Thyroid gland (tissue), 4 donors: ENCODE measurements at regions not wholly inside any gene's neighbourhood (a gene's known extent, or its start where the extent isn't known, plus 50 kb on each side); places are given as distances from the start of the nearest gene placed in this dataset.

Experiments used
- DNase-seq, 2 donors: peaks; one replicate each; pipeline ENCODE4 v3.0.0-alpha.2; 2019
- H3K27ac ChIP-seq, 3 donors: fragments of 200-600 bp; sonication (generic); 1 replicate in 2 of 3; 2 replicates in 1 of 3; pipeline ENCODE4 v1.5.1; 2016 to 2019; ENCODE audit warnings: mild to moderate bottlenecking in 1 of 3, moderate library complexity in 1 of 3
- H3K27me3 ChIP-seq: fragments of 200-600 bp; sonication (generic); one replicate; pipeline ENCODE4 v1.5.1; 2019
- H3K36me3 ChIP-seq, 2 donors: fragments of 200-600 bp; sonication (generic); one replicate each; pipeline ENCODE4 v1.5.1; 2016 to 2019
- H3K4me1 ChIP-seq, 2 donors: fragments of 200-600 bp; sonication (generic); one replicate each; pipeline ENCODE4 v1.5.1; 2017 to 2019
- H3K4me3 ChIP-seq, 3 donors: fragments of 200-600 bp; sonication (generic); replicated peaks in 1 of 3; 1 replicate in 2 of 3; 2 replicates in 1 of 3; pipeline ENCODE4 v1.5.1; 2016; ENCODE audit warnings: mild to moderate bottlenecking in 1 of 3
- H3K9me3 ChIP-seq: fragments of 200-600 bp; sonication (generic); one replicate; pipeline ENCODE4 v1.5.1; 2017
- CTCF ChIP-seq, 6 experiments: fragments of 200-600 bp in 3 of 6; fragments of 450-650 bp in 3 of 6; sonication (generic) in 3 of 6; IDR thresholded peaks; one replicate each; pipeline ENCODE4 v1.5.1; 2016 to 2019; ENCODE audit warnings: antibody characterized with exemption in 6 of 6, mild to moderate bottlenecking in 2 of 6, inconsistent platforms in 1 of 6, moderate library complexity in 1 of 6
- POLR2A ChIP-seq, 2 donors: fragments of 450-650 bp; IDR thresholded peaks; one replicate each; pipeline ENCODE4 v1.6.1; 2017; ENCODE audit warnings: antibody characterized with exemption in 2 of 2, mild to moderate bottlenecking in 2 of 2, moderate library complexity in 1 of 2
- WGBS, 2 donors: methylation state at CpG; one replicate each; pipeline ENCODE4 v1.1.5; 2017; 5-methylcytosine and 5-hydroxymethylcytosine counted together
- intact Hi-C: fragments of 100-400 bp; cut with DNase I; formaldehyde crosslinking; loops from one replicate; pipeline ENCODE4 v1.15.1; 2023

GRCh38 chr7:80288175-80289122, 153.8 kb downstream of the GNAI1 start:
- no peaks in the 10 kb centered on the region for H3K9me3 ChIP-seq
- no peaks in the 10 kb centered on the region for H3K27me3 ChIP-seq
- intact Hi-C loops: loop anchor here (10.0 kb wide), 1 partner anchor 154 kb away; the partner anchor contains the start of gene GNAI1
- H3K4me1 ChIP-seq: no peaks in the 10 kb centered on the region
- DNase-seq: no peak
- WGBS, 2 donors: 72 to 86% methylated on average over 3 to 4 of the region's 4 CpGs
- H3K27ac ChIP-seq: no peak overlapping the region
- H3K4me3 ChIP-seq: no peak overlapping the region
- no peaks in the 10 kb centered on the region for H3K36me3 ChIP-seq
- TF ChIP-seq POLR2A (IDR thresholded peaks at IDR 0.05) (no peak), CTCF (IDR thresholded peaks at IDR 0.05) (peak in 1 of 6 experiments; percentile 22)

- no peak for TF ChIP-seq POLR2A (IDR thresholded peaks at IDR 0.05)
- TF ChIP-seq CTCF (IDR thresholded peaks at IDR 0.05): no peak
- Histone ChIP-seq H3K27me3 (no peaks in the 10 kb centered on the region), H3K27ac (no peak overlapping the region), H3K36me3 (no peaks in the 10 kb centered on the region), H3K9me3 (no peaks in the 10 kb centered on the region), H3K4me3 (no peak overlapping the region), H3K4me1 (no peaks in the 10 kb centered on the region)
- peak; percentile 51 to 54 for DNase-seq
- intact Hi-C loops: loop anchor here (10.0 kb wide), 1 partner anchor 153 kb away; the partner anchor contains the start of gene GNAI1
- 81 to 90% methylated on average over 2 of the region's 2 CpGs for WGBS, 2 donors
These were observed 153.0 kb downstream of the GNAI1 start for GRCh38 chr7:80287400-80288174.

- Histone ChIP-seq H3K9me3 (no peaks in the 10 kb centered on the region), H3K4me3 (no peak overlapping the region), H3K36me3 (no peaks in the 10 kb centered on the region), H3K27ac (no peak overlapping the region), H3K4me1 (no peaks in the 10 kb centered on the region), H3K27me3 (no peaks in the 10 kb centered on the region)
- TF ChIP-seq POLR2A (IDR thresholded peaks at IDR 0.05) (no peak), CTCF (IDR thresholded peaks at IDR 0.05) (no peak)
- intact Hi-C loops: loop anchor here (10.0 kb wide), 1 partner anchor 152 kb away; the partner anchor contains the start of gene GNAI1
- DNase-seq: no peak
- 97 to 98% methylated on average over 2 of the region's 2 CpGs for WGBS, 2 donors
These were observed 152.0 kb downstream of the GNAI1 start for GRCh38 chr7:80286611-80287010.

- intact Hi-C loops: loop anchor here (10.0 kb wide), 1 partner anchor 150 kb away; the partner anchor contains the start of gene GNAI1
- TF ChIP-seq POLR2A (IDR thresholded peaks at IDR 0.05) (no peak), CTCF (IDR thresholded peaks at IDR 0.05) (no peak)
- Histone ChIP-seq H3K27me3 (no peaks in the 10 kb centered on the region), H3K36me3 (no peaks in the 10 kb centered on the region), H3K27ac (no peak overlapping the region), H3K9me3 (no peaks in the 10 kb centered on the region), H3K4me3 (no peak overlapping the region), H3K4me1 (no peaks in the 10 kb centered on the region)
- no peak for DNase-seq
These were observed 150.2 kb downstream of the GNAI1 start for GRCh38 chr7:80284855-80285254.
